ENCODE measurements at regions not wholly inside any gene's neighbourhood (a gene's known extent, or its start where the extent isn't known, plus 50 kb on each side); places are given as distances from the start of the nearest gene placed in this dataset.
A peak's percentile ranks its signal among the peaks of the same experiment; 100 is the strongest.

- peak overlapping the region in 9 of 11 experiments; percentile 6 to 97 (median 85); a peak in 15 of 22 replicates for H3K4me2 ChIP-seq
- peaks cover 0 to 49% (median 4%) of the 10 kb centered on the region in 11 experiments; a peak in 11 of 22 replicates for H3K27me3 ChIP-seq
- H3K4me1 ChIP-seq = peaks cover 45 to 81% (median 69%) of the 10 kb centered on the region in 10 experiments
- H4K20me1 ChIP-seq = peaks cover 0 to 33% (median 8%) of the 10 kb centered on the region in 11 experiments; a peak in 10 of 22 replicates
- no peak overlapping the region for H3K4me3 ChIP-seq
- H3K9ac ChIP-seq = no peak overlapping the region
- TF ChIP-seq Cebpa-rat (IDR thresholded peaks at IDR 0.05) = no peak
- H3K36me3 ChIP-seq = no peaks in the 10 kb centered on the region
- no peak overlapping the region for H3K27ac ChIP-seq
- H3K9me3 ChIP-seq (replicated peaks in 1 of 11) = no peaks in the 10 kb centered on the region
These were observed 188.5 kb upstream of the SHH start for GRCh38 chr7:156000601-156001396.

DNA sequence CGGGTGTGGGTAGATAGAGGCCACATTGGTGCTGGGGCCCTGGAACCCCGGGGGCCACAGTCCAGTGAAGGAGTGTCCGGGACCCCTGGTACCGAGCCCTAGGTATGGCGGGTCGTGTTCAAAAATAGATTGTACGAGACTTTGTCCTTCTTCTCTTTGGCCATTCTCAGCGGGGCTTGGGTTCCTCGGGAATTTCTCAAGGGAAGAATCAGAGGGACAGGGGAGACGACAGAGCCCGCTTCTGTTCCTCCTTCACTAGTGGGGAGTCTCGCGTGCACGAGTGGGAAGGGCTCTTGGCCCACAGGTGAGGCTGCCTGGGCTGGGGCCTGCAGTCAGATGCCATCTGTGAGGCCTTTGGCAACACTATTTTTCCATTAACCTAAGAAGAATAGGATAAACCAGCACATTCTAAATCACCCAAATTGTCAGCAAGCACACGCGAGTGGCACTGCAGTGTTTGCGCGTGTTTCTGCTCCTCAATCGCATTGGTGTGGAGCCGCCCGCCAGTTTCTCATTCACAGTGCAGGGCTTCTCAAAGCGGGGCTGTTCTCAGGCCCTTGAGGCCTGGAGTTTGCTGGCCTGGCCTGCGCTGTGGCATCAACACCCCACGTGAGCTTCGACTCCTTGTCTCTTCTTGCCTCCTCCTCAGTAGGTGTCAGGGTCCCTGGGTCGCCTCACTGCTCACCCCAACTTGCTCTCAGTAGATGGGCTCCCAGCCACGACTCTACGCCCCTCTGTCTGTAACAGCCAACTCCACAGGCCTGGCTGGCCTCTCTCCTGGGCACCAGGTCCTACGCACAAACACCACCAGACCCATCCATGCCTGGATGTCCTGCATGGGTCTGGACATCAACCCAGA is 187.6 kb upstream of the SHH start:
- peaks cover 0 to 33% (median 5%) of the 10 kb centered on the region in 11 experiments; a peak in 9 of 22 replicates for H4K20me1 ChIP-seq
- no peaks in the 10 kb centered on the region for H3K9me3 ChIP-seq (replicated peaks in 1 of 11)
- peak overlapping the region in 9 of 11 experiments; percentile 38 to 97 (median 93); a peak in 18 of 22 replicates for H3K4me2 ChIP-seq
- peaks cover 0 to 51% (median 4%) of the 10 kb centered on the region in 11 experiments; a peak in 11 of 22 replicates for H3K27me3 ChIP-seq
- H3K36me3 ChIP-seq = no peaks in the 10 kb centered on the region
- TF ChIP-seq Cebpa-rat (IDR thresholded peaks at IDR 0.05) = no peak
- H3K9ac ChIP-seq = no peak overlapping the region
- no peak overlapping the region for H3K27ac ChIP-seq
- H3K4me3 ChIP-seq = no peak overlapping the region
- H3K4me1 ChIP-seq = peaks cover 53 to 91% (median 78%) of the 10 kb centered on the region in 10 experiments

GRCh38 chr7:155998766-155999630 is 186.7 kb upstream of the SHH start:
- Histone ChIP-seq H3K27ac (no peak overlapping the region), H3K9me3 (replicated peaks in 1 of 11) (no peaks in the 10 kb centered on the region), H3K27me3 (peaks cover 0 to 52% (median 4%) of the 10 kb centered on the region in 11 experiments; a peak in 11 of 22 replicates), H3K4me2 (peak overlapping the region; percentile 85 to 97 (median 93)), H3K9ac (peak overlapping the region in 4 of 11 experiments; percentile 1 to 31 (median 16); a peak in 2 of 22 replicates), H3K4me1 (peaks cover 61 to 94% (median 87%) of the 10 kb centered on the region in 10 experiments), H3K36me3 (no peaks in the 10 kb centered on the region), H4K20me1 (peaks cover 0 to 33% (median 5%) of the 10 kb centered on the region in 11 experiments; a peak in 9 of 22 replicates), H3K4me3 (peak overlapping the region in 9 of 10 experiments; percentile 9 to 58 (median 36); a peak in 10 of 20 replicates)
- TF ChIP-seq Cebpa-rat (IDR thresholded peaks at IDR 0.05) = no peak

DNA sequence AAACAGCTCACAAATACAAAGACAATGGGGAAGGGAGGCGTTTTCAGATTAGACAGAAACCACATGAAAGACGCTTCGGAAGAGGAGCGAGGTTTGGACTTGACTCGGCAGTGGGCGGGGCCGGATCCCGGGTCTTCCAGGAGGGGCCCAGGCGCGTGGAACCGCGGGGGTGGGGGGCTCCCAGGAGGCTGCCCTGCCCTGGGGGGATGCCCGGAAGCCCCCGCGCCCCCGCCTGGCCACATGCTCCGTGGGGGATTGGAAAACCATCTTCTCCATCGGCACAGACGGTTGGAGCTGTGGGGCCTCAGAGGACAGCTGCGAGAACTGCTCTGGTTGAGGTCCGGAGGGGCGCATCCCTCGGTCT is 186.0 kb upstream of the SHH start:
- Histone ChIP-seq H3K4me2 (peak overlapping the region; percentile 85 to 97 (median 93)), H3K4me1 (peaks cover 68 to 100% (median 92%) of the 10 kb centered on the region in 10 experiments), H3K27ac (no peak overlapping the region), H3K27me3 (peaks cover 0 to 58% (median 4%) of the 10 kb centered on the region in 11 experiments; a peak in 11 of 22 replicates), H3K9ac (peak overlapping the region in 4 of 11 experiments; percentile 1 to 31 (median 16); a peak in 3 of 22 replicates), H4K20me1 (peaks cover 0 to 33% (median 5%) of the 10 kb centered on the region in 11 experiments; a peak in 9 of 22 replicates), H3K4me3 (peak overlapping the region; percentile 9 to 58 (median 36); a peak in 18 of 20 replicates), H3K36me3 (no peaks in the 10 kb centered on the region), H3K9me3 (replicated peaks in 1 of 11) (no peaks in the 10 kb centered on the region)
- no peak for TF ChIP-seq Cebpa-rat (IDR thresholded peaks at IDR 0.05)

DNA sequence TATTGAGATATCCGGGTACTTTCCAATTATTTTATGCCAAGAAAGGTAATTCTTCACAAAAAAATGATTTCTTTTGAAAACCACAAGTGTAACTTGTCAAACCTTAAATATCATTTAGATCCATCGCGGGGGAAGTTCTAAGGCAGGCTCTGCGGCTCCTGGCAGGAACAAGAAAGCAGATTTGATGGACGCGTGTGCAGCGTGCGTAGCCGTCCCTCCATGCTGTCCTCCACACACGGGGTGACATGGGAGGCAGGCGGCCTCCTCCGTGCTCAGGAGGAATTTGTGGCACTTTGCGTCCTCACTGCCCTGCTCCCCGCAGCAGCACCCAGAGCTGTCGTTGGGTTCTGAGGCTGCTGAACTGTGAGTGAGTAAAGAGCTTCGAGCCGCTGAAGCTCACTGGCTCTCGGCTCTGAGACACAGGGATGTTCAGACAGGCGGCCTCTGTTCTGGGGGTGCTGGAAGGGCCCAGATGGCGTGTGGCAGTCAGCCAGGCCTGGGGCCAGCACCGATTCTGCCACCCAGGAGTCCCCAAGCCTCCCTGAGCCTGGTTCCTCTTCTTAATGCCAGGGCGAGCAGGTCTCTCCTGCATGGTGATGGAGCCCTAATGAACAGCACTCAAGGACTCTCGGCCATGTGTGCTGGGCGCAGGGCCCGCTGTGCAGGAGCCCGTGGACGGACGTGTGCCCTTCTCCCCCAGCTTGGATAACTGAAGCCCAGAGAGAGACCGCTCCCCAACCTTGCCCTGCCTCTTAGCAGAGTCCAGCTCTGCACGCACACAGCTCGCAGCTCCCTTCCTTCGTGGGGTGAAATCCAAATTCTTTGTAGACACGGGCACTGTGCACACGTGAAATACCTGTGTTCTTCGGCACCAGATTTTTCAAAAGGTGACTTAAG is 185.4 kb upstream of the SHH start:
- H3K27ac ChIP-seq = 0 out of 22 replicates have a peak overlapping the region, but pooled peaks of 1 of the 11 experiments have one; percentile 7
- H3K27me3 ChIP-seq = peaks cover 0 to 54% (median 4%) of the 10 kb centered on the region in 11 experiments; a peak in 11 of 22 replicates
- peaks cover 0 to 36% (median 5%) of the 10 kb centered on the region in 11 experiments; a peak in 9 of 22 replicates for H4K20me1 ChIP-seq
- H3K4me1 ChIP-seq = peaks cover 68 to 100% (median 96%) of the 10 kb centered on the region in 10 experiments
- H3K4me3 ChIP-seq = peak overlapping the region; percentile 9 to 58 (median 36); a peak in 16 of 20 replicates
- no peaks in the 10 kb centered on the region for H3K36me3 ChIP-seq
- peak overlapping the region; percentile 85 to 97 (median 93) for H3K4me2 ChIP-seq
- peak overlapping the region in 4 of 11 experiments; percentile 1 to 31 (median 16); a peak in 2 of 22 replicates for H3K9ac ChIP-seq
- TF ChIP-seq Cebpa-rat (IDR thresholded peaks at IDR 0.05) = no peak
- H3K9me3 ChIP-seq (replicated peaks in 1 of 11) = no peaks in the 10 kb centered on the region

GRCh38 chr7:155996718-155997280 is 184.5 kb upstream of the SHH start:
- no peaks in the 10 kb centered on the region for H3K9me3 ChIP-seq (replicated peaks in 1 of 11)
- H3K9ac ChIP-seq = peak overlapping the region in 4 of 11 experiments; percentile 13 to 41 (median 27); a peak in 3 of 22 replicates
- H3K36me3 ChIP-seq = no peaks in the 10 kb centered on the region
- H3K4me3 ChIP-seq = peak overlapping the region in 2 of 10 experiments; percentile 20 to 29; a peak in 3 of 20 replicates
- peaks cover 59 to 100% (median 93%) of the 10 kb centered on the region in 10 experiments for H3K4me1 ChIP-seq
- H4K20me1 ChIP-seq = peaks cover 0 to 36% (median 5%) of the 10 kb centered on the region in 11 experiments; a peak in 9 of 22 replicates
- H3K4me2 ChIP-seq = peak overlapping the region; percentile 85 to 97 (median 93)
- peaks cover 0 to 51% (median 4%) of the 10 kb centered on the region in 11 experiments; a peak in 11 of 22 replicates for H3K27me3 ChIP-seq
- no peak for TF ChIP-seq Cebpa-rat (IDR thresholded peaks at IDR 0.05)
- peak overlapping the region in 2 of 11 experiments; percentile 15 to 34; a peak in 2 of 22 replicates for H3K27ac ChIP-seq

Data from BLaER1 treated with 17β-estradiol and CSF1 and Interleukin-3, amounts not matched to agents 10 nM and 100 nM (cell line).